ENCODE measurements at regions not wholly inside any gene's neighbourhood (a gene's known extent, or its start where the extent isn't known, plus 50 kb on each side); places are given as distances from the start of the nearest gene placed in this dataset.

DNA sequence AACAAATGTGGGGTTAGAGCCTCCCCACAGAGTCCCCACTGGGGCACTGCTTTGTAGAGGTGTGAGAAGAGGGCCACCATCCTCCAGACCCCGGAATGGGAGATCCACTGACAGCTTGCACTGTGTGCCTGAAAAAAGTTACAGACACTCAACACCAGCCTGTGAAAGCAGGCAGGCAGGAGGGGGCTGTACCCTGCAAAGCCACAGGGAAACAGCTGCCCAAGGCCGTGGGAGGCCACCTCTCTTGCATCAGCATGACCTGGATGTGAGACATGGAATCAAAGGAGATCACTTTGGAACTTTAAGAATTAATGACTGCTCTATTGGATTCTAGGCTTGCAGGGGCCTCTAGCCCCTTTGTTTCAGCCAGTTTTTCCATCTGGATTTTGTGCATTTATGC is 782.3 kb downstream of the BRINP1 start:
- H3K4me3 ChIP-seq (ENCODE audit: low read depth in 1 of 2, low read length in 2 of 2) = no peak overlapping the region
- no peak overlapping the region for H3K27ac ChIP-seq (ENCODE audit: low read depth in 2 of 2, low read length in 1 of 2)
- H3K9me3 ChIP-seq (ENCODE audit: control insufficient read depth in 2 of 2, insufficient read depth in 1 of 2, low read depth in 1 of 2, low read length in 1 of 2) = no peaks in the 10 kb centered on the region
- H3K36me3 ChIP-seq (ENCODE audit: control insufficient read depth in 2 of 2, insufficient read depth in 2 of 2, low read length in 1 of 2) = no peaks in the 10 kb centered on the region
- H3K27me3 ChIP-seq (ENCODE audit: control insufficient read depth in 1 of 2, insufficient read depth in 2 of 2, low read length in 2 of 2) = no peaks in the 10 kb centered on the region
- 54 to 65% methylated on average over 2 of the region's 2 CpGs for WGBS, 2 donors
- H3K4me1 ChIP-seq (ENCODE audit: control insufficient read depth in 2 of 2, insufficient read depth in 2 of 2, low read length in 1 of 2) = no peaks in the 10 kb centered on the region

- Histone ChIP-seq H3K4me3 (ENCODE audit: low read depth in 1 of 2, low read length in 2 of 2) (no peak overlapping the region), H3K36me3 (ENCODE audit: control insufficient read depth in 2 of 2, insufficient read depth in 2 of 2, low read length in 1 of 2) (no peaks in the 10 kb centered on the region), H3K27ac (ENCODE audit: low read depth in 2 of 2, low read length in 1 of 2) (no peak overlapping the region), H3K27me3 (ENCODE audit: control insufficient read depth in 1 of 2, insufficient read depth in 2 of 2, low read length in 2 of 2) (no peaks in the 10 kb centered on the region), H3K4me1 (ENCODE audit: control insufficient read depth in 2 of 2, insufficient read depth in 2 of 2, low read length in 1 of 2) (no peaks in the 10 kb centered on the region), H3K9me3 (ENCODE audit: control insufficient read depth in 2 of 2, insufficient read depth in 1 of 2, low read depth in 1 of 2, low read length in 1 of 2) (no peaks in the 10 kb centered on the region)
- WGBS, 2 donors = 73 to 77% methylated on average over 6 of the region's 6 CpGs
Measured at GRCh38 chr9:118594428-118594827, 774.8 kb downstream of the BRINP1 start.

- Histone ChIP-seq H3K27me3 (ENCODE audit: control insufficient read depth in 1 of 2, insufficient read depth in 2 of 2, low read length in 2 of 2) (no peaks in the 10 kb centered on the region), H3K36me3 (ENCODE audit: control insufficient read depth in 2 of 2, insufficient read depth in 2 of 2, low read length in 1 of 2) (no peaks in the 10 kb centered on the region), H3K4me3 (ENCODE audit: low read depth in 1 of 2, low read length in 2 of 2) (no peak overlapping the region), H3K4me1 (ENCODE audit: control insufficient read depth in 2 of 2, insufficient read depth in 2 of 2, low read length in 1 of 2) (no peaks in the 10 kb centered on the region), H3K9me3 (ENCODE audit: control insufficient read depth in 2 of 2, insufficient read depth in 1 of 2, low read depth in 1 of 2, low read length in 1 of 2) (no peaks in the 10 kb centered on the region), H3K27ac (ENCODE audit: low read depth in 2 of 2, low read length in 1 of 2) (no peak overlapping the region)
- 28 to 33% methylated on average over 3 of the region's 3 CpGs for WGBS, 2 donors
Measured at GRCh38 chr9:118595719-118596305, 773.4 kb downstream of the BRINP1 start.

- WGBS, 2 donors = 37 to 38% methylated on average over 5 of the region's 5 CpGs
- H3K36me3 ChIP-seq (ENCODE audit: control insufficient read depth in 2 of 2, insufficient read depth in 2 of 2, low read length in 1 of 2) = no peaks in the 10 kb centered on the region
- no peaks in the 10 kb centered on the region for H3K4me1 ChIP-seq (ENCODE audit: control insufficient read depth in 2 of 2, insufficient read depth in 2 of 2, low read length in 1 of 2)
- no peaks in the 10 kb centered on the region for H3K27me3 ChIP-seq (ENCODE audit: control insufficient read depth in 1 of 2, insufficient read depth in 2 of 2, low read length in 2 of 2)
- H3K9me3 ChIP-seq (ENCODE audit: control insufficient read depth in 2 of 2, insufficient read depth in 1 of 2, low read depth in 1 of 2, low read length in 1 of 2) = no peaks in the 10 kb centered on the region
- no peak overlapping the region for H3K4me3 ChIP-seq (ENCODE audit: low read depth in 1 of 2, low read length in 2 of 2)
- H3K27ac ChIP-seq (ENCODE audit: low read depth in 2 of 2, low read length in 1 of 2) = no peak overlapping the region
Measured at GRCh38 chr9:118596374-118597015, 772.7 kb downstream of the BRINP1 start.

DNA sequence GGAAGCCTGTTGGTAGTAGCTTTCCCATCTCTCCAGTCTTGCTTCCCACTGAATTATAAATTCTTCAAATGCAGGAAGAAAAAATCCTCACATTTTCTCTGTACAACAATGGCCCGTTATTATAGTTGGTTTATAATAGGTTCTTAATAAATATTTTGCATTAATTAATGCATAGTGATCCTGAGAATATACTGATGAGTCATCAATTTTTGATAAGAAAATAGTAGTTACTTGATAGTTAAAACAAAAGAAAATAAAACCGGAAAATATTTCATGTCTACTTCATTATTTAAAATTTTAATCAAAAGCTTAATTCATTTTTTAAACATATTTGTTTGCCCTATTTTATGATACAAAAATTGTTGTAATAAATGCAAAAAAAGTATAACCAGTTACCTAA is 762.6 kb downstream of the BRINP1 start:
- WGBS, 2 donors = 86 to 88% methylated on average over 2 of the region's 2 CpGs
- Histone ChIP-seq H3K4me3 (ENCODE audit: low read depth in 1 of 2, low read length in 2 of 2) (no peak overlapping the region), H3K9me3 (ENCODE audit: control insufficient read depth in 2 of 2, insufficient read depth in 1 of 2, low read depth in 1 of 2, low read length in 1 of 2) (no peaks in the 10 kb centered on the region), H3K27ac (ENCODE audit: low read depth in 2 of 2, low read length in 1 of 2) (no peak overlapping the region), H3K4me1 (ENCODE audit: control insufficient read depth in 2 of 2, insufficient read depth in 2 of 2, low read length in 1 of 2) (no peaks in the 10 kb centered on the region), H3K36me3 (ENCODE audit: control insufficient read depth in 2 of 2, insufficient read depth in 2 of 2, low read length in 1 of 2) (no peaks in the 10 kb centered on the region), H3K27me3 (ENCODE audit: control insufficient read depth in 1 of 2, insufficient read depth in 2 of 2, low read length in 2 of 2) (no peaks in the 10 kb centered on the region)

GRCh38 chr9:118609355-118610044 is 759.7 kb downstream of the BRINP1 start:
- Histone ChIP-seq H3K27ac (ENCODE audit: low read depth in 2 of 2, low read length in 1 of 2) (no peak overlapping the region), H3K4me1 (ENCODE audit: control insufficient read depth in 2 of 2, insufficient read depth in 2 of 2, low read length in 1 of 2) (no peaks in the 10 kb centered on the region), H3K36me3 (ENCODE audit: control insufficient read depth in 2 of 2, insufficient read depth in 2 of 2, low read length in 1 of 2) (no peaks in the 10 kb centered on the region), H3K4me3 (ENCODE audit: low read depth in 1 of 2, low read length in 2 of 2) (no peak overlapping the region), H3K9me3 (ENCODE audit: control insufficient read depth in 2 of 2, insufficient read depth in 1 of 2, low read depth in 1 of 2, low read length in 1 of 2) (no peaks in the 10 kb centered on the region), H3K27me3 (ENCODE audit: control insufficient read depth in 1 of 2, insufficient read depth in 2 of 2, low read length in 2 of 2) (no peaks in the 10 kb centered on the region)
- 76 to 79% methylated on average over 3 of the region's 3 CpGs for WGBS, 2 donors

- H3K4me1 ChIP-seq (ENCODE audit: control insufficient read depth in 2 of 2, insufficient read depth in 2 of 2, low read length in 1 of 2) = no peaks in the 10 kb centered on the region
- H3K27ac ChIP-seq (ENCODE audit: low read depth in 2 of 2, low read length in 1 of 2) = no peak overlapping the region
- no peak overlapping the region for H3K4me3 ChIP-seq (ENCODE audit: low read depth in 1 of 2, low read length in 2 of 2)
- WGBS, 2 donors = 47 to 54% methylated on average over 3 of the region's 3 CpGs
- no peaks in the 10 kb centered on the region for H3K36me3 ChIP-seq (ENCODE audit: control insufficient read depth in 2 of 2, insufficient read depth in 2 of 2, low read length in 1 of 2)
- H3K9me3 ChIP-seq (ENCODE audit: control insufficient read depth in 2 of 2, insufficient read depth in 1 of 2, low read depth in 1 of 2, low read length in 1 of 2) = no peaks in the 10 kb centered on the region
- no peaks in the 10 kb centered on the region for H3K27me3 ChIP-seq (ENCODE audit: control insufficient read depth in 1 of 2, insufficient read depth in 2 of 2, low read length in 2 of 2)
Measured at GRCh38 chr9:118612201-118612600, 757.0 kb downstream of the BRINP1 start.

DNA sequence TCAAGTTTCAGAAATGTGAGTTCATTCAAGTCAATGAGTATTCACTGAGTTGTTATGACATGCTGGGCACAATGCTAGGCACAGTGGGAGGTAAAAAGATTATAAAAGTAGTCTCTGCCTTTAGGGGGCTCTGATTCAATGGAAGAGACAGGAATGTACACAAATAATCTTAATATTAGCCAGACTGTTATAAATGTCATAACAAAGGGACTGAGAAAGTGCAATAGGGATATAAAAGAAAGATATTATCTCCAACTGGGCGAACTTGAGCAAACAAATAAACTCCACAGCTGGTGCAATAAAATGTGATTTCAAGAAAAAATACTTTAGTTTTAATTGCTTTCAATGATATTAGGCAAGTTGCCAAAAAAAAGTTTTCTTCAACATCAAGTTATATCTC is 755.2 kb downstream of the BRINP1 start:
- no peaks in the 10 kb centered on the region for H3K4me1 ChIP-seq (ENCODE audit: control insufficient read depth in 2 of 2, insufficient read depth in 2 of 2, low read length in 1 of 2)
- no peak overlapping the region for H3K27ac ChIP-seq (ENCODE audit: low read depth in 2 of 2, low read length in 1 of 2)
- no peak overlapping the region for H3K4me3 ChIP-seq (ENCODE audit: low read depth in 1 of 2, low read length in 2 of 2)
- no peaks in the 10 kb centered on the region for H3K9me3 ChIP-seq (ENCODE audit: control insufficient read depth in 2 of 2, insufficient read depth in 1 of 2, low read depth in 1 of 2, low read length in 1 of 2)
- WGBS, 2 donors = 54 to 58% methylated on average over 1 of the region's 1 CpG
- no peaks in the 10 kb centered on the region for H3K36me3 ChIP-seq (ENCODE audit: control insufficient read depth in 2 of 2, insufficient read depth in 2 of 2, low read length in 1 of 2)
- no peaks in the 10 kb centered on the region for H3K27me3 ChIP-seq (ENCODE audit: control insufficient read depth in 1 of 2, insufficient read depth in 2 of 2, low read length in 2 of 2)

DNA sequence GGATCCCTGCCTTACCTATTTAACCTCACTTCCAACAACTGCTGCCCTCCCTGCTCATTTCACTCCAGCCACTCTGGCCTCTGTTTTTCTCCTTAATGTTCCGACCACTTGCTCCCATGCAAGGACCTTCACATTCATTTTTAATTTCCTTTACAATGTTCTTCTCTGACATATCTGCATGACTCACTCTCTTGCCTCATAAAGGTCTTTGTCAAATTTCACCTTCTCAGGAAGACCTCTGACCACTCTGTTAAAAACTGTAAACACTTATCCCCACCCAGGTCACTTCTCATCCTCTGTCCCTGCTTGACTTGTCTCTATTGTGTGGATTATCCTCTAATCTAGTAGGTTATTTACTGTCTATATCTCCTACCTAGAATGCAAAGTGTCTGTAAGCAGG is 751.2 kb downstream of the BRINP1 start:
- WGBS, 2 donors = 69 to 81% methylated on average over 1 of the region's 1 CpG
- Histone ChIP-seq H3K27ac (ENCODE audit: low read depth in 2 of 2, low read length in 1 of 2) (no peak overlapping the region), H3K4me3 (ENCODE audit: low read depth in 1 of 2, low read length in 2 of 2) (no peak overlapping the region), H3K9me3 (ENCODE audit: control insufficient read depth in 2 of 2, insufficient read depth in 1 of 2, low read depth in 1 of 2, low read length in 1 of 2) (peaks cover 0 to 2% of the 10 kb centered on the region in 2 donors), H3K36me3 (ENCODE audit: control insufficient read depth in 2 of 2, insufficient read depth in 2 of 2, low read length in 1 of 2) (no peaks in the 10 kb centered on the region), H3K27me3 (ENCODE audit: control insufficient read depth in 1 of 2, insufficient read depth in 2 of 2, low read length in 2 of 2) (no peaks in the 10 kb centered on the region), H3K4me1 (ENCODE audit: control insufficient read depth in 2 of 2, insufficient read depth in 2 of 2, low read length in 1 of 2) (no peaks in the 10 kb centered on the region)

DNA sequence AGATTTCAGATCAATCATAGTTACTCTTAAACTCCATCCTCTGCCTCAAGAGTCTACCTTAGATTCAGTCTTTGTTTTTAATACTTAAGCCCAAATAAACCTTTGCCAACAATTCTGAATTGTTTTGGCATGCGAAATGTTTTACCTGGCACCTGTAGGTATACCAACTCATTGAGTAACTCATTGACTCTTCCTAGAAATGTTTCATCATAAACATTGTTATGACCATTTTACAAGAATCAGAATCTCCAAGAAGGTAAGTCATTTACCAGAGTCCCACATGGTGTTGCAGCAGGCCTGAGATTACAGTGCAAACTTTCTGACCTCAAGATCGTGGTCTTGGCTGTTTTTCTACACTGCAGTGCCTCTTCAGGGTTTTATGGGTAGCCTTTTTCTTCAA is 750.4 kb downstream of the BRINP1 start:
- H3K27ac ChIP-seq (ENCODE audit: low read depth in 2 of 2, low read length in 1 of 2) = no peak overlapping the region
- no peak overlapping the region for H3K4me3 ChIP-seq (ENCODE audit: low read depth in 1 of 2, low read length in 2 of 2)
- peaks cover 0 to 2% of the 10 kb centered on the region in 2 donors for H3K9me3 ChIP-seq (ENCODE audit: control insufficient read depth in 2 of 2, insufficient read depth in 1 of 2, low read depth in 1 of 2, low read length in 1 of 2)
- H3K36me3 ChIP-seq (ENCODE audit: control insufficient read depth in 2 of 2, insufficient read depth in 2 of 2, low read length in 1 of 2) = no peaks in the 10 kb centered on the region
- 54 to 68% methylated on average over 2 of the region's 2 CpGs for WGBS, 2 donors
- H3K27me3 ChIP-seq (ENCODE audit: control insufficient read depth in 1 of 2, insufficient read depth in 2 of 2, low read length in 2 of 2) = no peaks in the 10 kb centered on the region
- H3K4me1 ChIP-seq (ENCODE audit: control insufficient read depth in 2 of 2, insufficient read depth in 2 of 2, low read length in 1 of 2) = no peaks in the 10 kb centered on the region
